Keratinocyte (primary cell): ENCODE measurements at regions not wholly inside any gene's neighbourhood (a gene's known extent, or its start where the extent isn't known, plus 50 kb on each side); places are given as distances from the start of the nearest gene placed in this dataset.

Experiments
- DNase-seq: peaks from one replicate; pipeline ENCODE4 v3.0.0-alpha.2; 2011; ENCODE audit warnings: low read depth, missing footprints, low spot score
- FAIRE-seq: peaks from 2 replicates; lab custom pipeline; 2011; peaks lifted over from hg19 to GRCh38; lab: Jason Lieb, UNC
- H2AFZ ChIP-seq: 2 replicates; pipeline ENCODE4 v1.6.0; 2012; ENCODE audit warnings: low read length, control low read depth, inconsistent platforms; ENCODE audit not compliant: control insufficient read depth
- H3K27ac ChIP-seq: 2 replicates; pipeline ENCODE4 v1.5.1; 2011; ENCODE audit warnings: low read length; ENCODE audit not compliant: control insufficient read depth, insufficient read depth
- H3K27me3 ChIP-seq: 3 replicates; pipeline ENCODE4 v1.6.0; 2011; ENCODE audit warnings: low read length; ENCODE audit not compliant: control insufficient read depth, insufficient read depth; ENCODE audit errors: extremely low read depth
- H3K36me3 ChIP-seq, 2 experiments: 2 replicates in 1 of 2; 3 replicates in 1 of 2; pipeline ENCODE4 v1.5.1; 2011; ENCODE audit warnings: low read length in 2 of 2, mild to moderate bottlenecking in 1 of 2; ENCODE audit not compliant: control insufficient read depth in 2 of 2, insufficient read depth in 2 of 2; ENCODE audit errors: extremely low read depth in 1 of 2
- H3K4me1 ChIP-seq: 3 replicates; pipeline ENCODE4 v1.5.1; 2011; ENCODE audit warnings: low read length; ENCODE audit not compliant: control insufficient read depth, insufficient read depth; ENCODE audit errors: extremely low read depth
- H3K4me2 ChIP-seq: 3 replicates; pipeline ENCODE4 v1.6.0; 2011; ENCODE audit warnings: low read depth, low read length; ENCODE audit not compliant: control insufficient read depth, insufficient read depth; ENCODE audit errors: extremely low read depth
- H3K4me3 ChIP-seq, 3 experiments: fragments of 200-600 bp in 1 of 3; sonication (generic) in 1 of 3; 2 replicates in 2 of 3; 3 replicates in 1 of 3; pipeline ENCODE4 v1.5.1; 2011 to 2016; ENCODE audit warnings: low read length in 3 of 3, mild to moderate bottlenecking in 3 of 3, control low read depth in 2 of 3, inconsistent platforms in 1 of 3, low read depth in 1 of 3, mixed read lengths in 1 of 3, mixed run types in 1 of 3, moderate library complexity in 1 of 3; ENCODE audit not compliant: control insufficient read depth in 2 of 3, insufficient read depth in 2 of 3; ENCODE audit errors: extremely low read depth in 1 of 3
- H3K79me2 ChIP-seq: 2 replicates; pipeline ENCODE4 v1.6.0; 2012; ENCODE audit warnings: low read length; ENCODE audit not compliant: control insufficient read depth, insufficient read depth
- H3K9ac ChIP-seq: 3 replicates; pipeline ENCODE4 v1.6.0; 2011; ENCODE audit warnings: low read length; ENCODE audit not compliant: control insufficient read depth, insufficient read depth; ENCODE audit errors: extremely low read depth
- H3K9me1 ChIP-seq: 3 replicates; pipeline ENCODE4 v1.6.0; 2011; ENCODE audit warnings: low read length; ENCODE audit not compliant: control insufficient read depth, insufficient read depth; ENCODE audit errors: extremely low read depth
- H3K9me3 ChIP-seq: 2 replicates; pipeline ENCODE4 v1.5.1; 2012; ENCODE audit warnings: low read depth, low read length; ENCODE audit not compliant: control insufficient read depth
- H4K20me1 ChIP-seq: 3 replicates; pipeline ENCODE4 v1.6.0; 2011; ENCODE audit warnings: low read length; ENCODE audit not compliant: control insufficient read depth, insufficient read depth; ENCODE audit errors: extremely low read depth
- CTCF ChIP-seq, 3 experiments: IDR thresholded peaks in 1 of 3; conservative IDR thresholded peaks in 1 of 3; optimal IDR thresholded peaks in 1 of 3; 2 replicates in 2 of 3; 3 replicates in 1 of 3; pipeline versions ENCODE3 to v1.5.1; 2011; ENCODE audit warnings: low read length in 3 of 3, mild to moderate bottlenecking in 3 of 3, moderate library complexity in 2 of 3, control low read depth in 1 of 3, inconsistent platforms in 1 of 3; ENCODE audit not compliant: insufficient read depth in 2 of 3; ENCODE audit errors: extremely low read depth in 1 of 3
- EZH2 ChIP-seq: IDR thresholded peaks from one replicate; pipeline ENCODE4 v1.6.1; 2012; ENCODE audit warnings: inconsistent platforms, mild to moderate bottlenecking, low read length, moderate library complexity
- dilution Hi-C: fragments of 300-500 bp; cut with MboI; formaldehyde crosslinking; loops from one replicate; pipeline ENCODE4 v1.7.0; 2020; ENCODE audit warnings: low sequenced_read_pairs; ENCODE audit not compliant: extremely low pct_ligation_motif_present

GRCh38 chr1:186740324-186740723 lies 60.1 kb upstream of the PTGS2 start:
- Histone ChIP-seq H3K9me3 (no peaks in the 10 kb centered on the region), H3K79me2 (no peaks in the 10 kb centered on the region), H3K4me3 (no peak overlapping the region), H3K9me1 (no peaks in the 10 kb centered on the region), H3K27me3 (no peaks in the 10 kb centered on the region), H4K20me1 (no peaks in the 10 kb centered on the region), H3K36me3 (no peaks in the 10 kb centered on the region), H3K27ac (no peak overlapping the region), H3K4me2 (no peak overlapping the region), H3K9ac (no peak overlapping the region), H2AFZ (no peak overlapping the region), H3K4me1 (peaks cover 33% of the 10 kb centered on the region)
- peak; percentile 23 for FAIRE-seq
- no peak for DNase-seq
- TF ChIP-seq CTCF (optimal IDR thresholded peaks at IDR 0.05 in 1 of 3, IDR thresholded peaks at IDR 0.05 in 1 of 3, conservative IDR thresholded peaks at IDR 0.05 in 1 of 3; ENCODE audit: extremely low read depth in 1 of 3, insufficient read depth in 2 of 3, low read length in 3 of 3) (no peak), EZH2 (no peak)
- dilution Hi-C loops: no loop called here

GRCh38 chr1:186739515-186739914 lies 59.3 kb upstream of the PTGS2 start:
- H3K4me1 ChIP-seq: peaks cover 39% of the 10 kb centered on the region
- no peak overlapping the region for H3K9ac ChIP-seq
- H3K27ac ChIP-seq: peak overlapping the region; percentile 6
- FAIRE-seq: no peak
- no peak overlapping the region for H3K4me2 ChIP-seq
- no peaks in the 10 kb centered on the region for H3K9me1 ChIP-seq
- no peaks in the 10 kb centered on the region for H3K79me2 ChIP-seq
- H3K36me3 ChIP-seq: no peaks in the 10 kb centered on the region
- no peaks in the 10 kb centered on the region for H4K20me1 ChIP-seq
- peak overlapping the region; percentile 23 for H2AFZ ChIP-seq
- dilution Hi-C loops: no loop called here
- TF ChIP-seq EZH2 (no peak), CTCF (optimal IDR thresholded peaks at IDR 0.05 in 1 of 3, IDR thresholded peaks at IDR 0.05 in 1 of 3, conservative IDR thresholded peaks at IDR 0.05 in 1 of 3; ENCODE audit: extremely low read depth in 1 of 3, insufficient read depth in 2 of 3, low read length in 3 of 3) (no peak)
- H3K4me3 ChIP-seq: no peak overlapping the region
- no peaks in the 10 kb centered on the region for H3K9me3 ChIP-seq
- H3K27me3 ChIP-seq: no peaks in the 10 kb centered on the region
- DNase-seq: no peak
